GM12878 (cell line): ENCODE measurements at regions not wholly inside any gene's neighbourhood (a gene's known extent, or its start where the extent isn't known, plus 50 kb on each side); places are given as distances from the start of the nearest gene placed in this dataset.

Experiments
- ATAC-seq: fragments of 200-7000 bp; cut with Tn5 transposase; 3 replicates; pipeline ENCODE4 v1.9.1; 2020; ENCODE audit warnings: mild to moderate bottlenecking, moderate library complexity
- BruUV-seq: library from RNA; stranded (reverse); fragments of 400-500 nt; replicated peaks from 2 replicates; lab custom pipeline; 2021; lab: Mats Ljungman, UMichigan
- CTCF ChIA-PET: fragments of 300-600 bp; sonication (Branson Sonifier 250); formaldehyde crosslinking; extraction: SDS; loops from one replicate; lab custom pipeline; 2021; ENCODE audit warnings: inconsistent platforms; lab: Yijun Ruan, JAX
- POLR2A ChIA-PET: fragments of 350-600 bp; formaldehyde crosslinking; extraction: SDS; loops from one replicate; lab custom pipeline; 2021; ENCODE audit warnings: inconsistent platforms; lab: Charles Lee
- RAD21 ChIA-PET: fragments of 300-600 bp; sonication (Branson Sonifier 250); formaldehyde crosslinking; loops from one replicate; lab custom pipeline; 2023; ENCODE audit warnings: antibody characterized with exemption; ENCODE audit not compliant: unreplicated experiment; lab: Charles Lee
- SMC1A ChIA-PET: fragments of 300-600 bp; sonication (Branson Sonifier 250); formaldehyde crosslinking; loops from one replicate; lab custom pipeline; 2023; ENCODE audit not compliant: unreplicated experiment, uncharacterized antibody; lab: Charles Lee
- DNase-seq: peaks from one replicate; pipeline ENCODE4 v3.0.0-alpha.2; 2011; ENCODE audit warnings: low read depth, low spot score
- FAIRE-seq: peaks from 3 replicates; lab custom pipeline; 2011; peaks lifted over from hg19 to GRCh38; lab: Jason Lieb, UNC
- H2AFZ ChIP-seq: 2 replicates; pipeline ENCODE4 v1.6.0; 2011; ENCODE audit warnings: low read depth, low read length, control low read depth; ENCODE audit not compliant: control insufficient read depth
- H3K27ac ChIP-seq: 2 replicates; pipeline ENCODE4 v1.5.1; 2011; ENCODE audit warnings: control low read depth; ENCODE audit not compliant: control insufficient read depth, insufficient read depth
- H3K27me3 ChIP-seq, 2 experiments: replicated peaks in 1 of 2; 2 replicates each; pipeline versions ENCODE4 v1.6.0 to v1.6.1; 2011; ENCODE audit warnings: low read length in 1 of 2; ENCODE audit not compliant: control insufficient read depth in 2 of 2, insufficient read depth in 2 of 2
- H3K36me3 ChIP-seq, 2 experiments: 2 replicates each; pipeline ENCODE4 v1.5.1; 2011; ENCODE audit warnings: low read length in 1 of 2; ENCODE audit not compliant: control insufficient read depth in 2 of 2, insufficient read depth in 2 of 2
- H3K4me1 ChIP-seq: 2 replicates; pipeline ENCODE4 v1.6.1; 2011; ENCODE audit warnings: mild to moderate bottlenecking, low read length, moderate library complexity, mixed read lengths; ENCODE audit not compliant: control insufficient read depth, insufficient read depth
- H3K4me2 ChIP-seq: 2 replicates; pipeline ENCODE4 v1.6.0; 2011; ENCODE audit warnings: control low read depth; ENCODE audit not compliant: control insufficient read depth, insufficient read depth
- H3K4me3 ChIP-seq: fragments of 200-600 bp; sonication (generic); 2 replicates; pipeline ENCODE4 v1.5.1; 2016
- H3K79me2 ChIP-seq: 2 replicates; pipeline ENCODE4 v1.6.0; 2011; ENCODE audit warnings: low read length; ENCODE audit not compliant: control insufficient read depth, insufficient read depth
- H3K9ac ChIP-seq: 2 replicates; pipeline ENCODE4 v1.8.0; 2011; ENCODE audit warnings: low read length, control low read depth, mixed read lengths; ENCODE audit not compliant: control insufficient read depth, insufficient read depth
- H3K9me3 ChIP-seq: replicated peaks from 3 replicates; pipeline ENCODE4 v1.5.1; 2011; ENCODE audit warnings: mild to moderate bottlenecking, low read length; ENCODE audit not compliant: control insufficient read depth, insufficient read depth
- H4K20me1 ChIP-seq: 2 replicates; pipeline ENCODE4 v1.6.0; 2011; ENCODE audit not compliant: control insufficient read depth, insufficient read depth
- BMI1 ChIP-seq: fragments of 450-650 bp; IDR thresholded peaks from 2 replicates; pipeline ENCODE4 v1.6.1; 2016; ENCODE audit warnings: mild to moderate bottlenecking, moderate library complexity, borderline replicate concordance
- CBFB ChIP-seq: IDR thresholded peaks from 2 replicates; pipeline ENCODE4 v1.6.1; 2016; ENCODE audit warnings: antibody characterized with exemption, low read depth
- GABPA ChIP-seq: IDR thresholded peaks from 2 replicates; pipeline ENCODE4 v1.6.1; 2014; ENCODE audit warnings: antibody characterized with exemption, low read depth, mild to moderate bottlenecking, inconsistent platforms
- IKZF1 ChIP-seq: fragments of 450-650 bp; conservative IDR thresholded peaks from 2 replicates; pipeline ENCODE4 v1.6.1; 2017; ENCODE audit warnings: antibody characterized with exemption, mild to moderate bottlenecking
- WGBS: methylation state at CpG from one replicate; pipeline ENCODE4 v1.1.6; 2016; ENCODE audit warnings: low lambda C conversion rate; ENCODE audit not compliant: insufficient replicate concordance, insufficient coverage; ENCODE audit errors: missing lambda C conversion rate; 5-methylcytosine and 5-hydroxymethylcytosine counted together
- in situ Hi-C: fragments of 300-500 bp; cut with MboI; formaldehyde crosslinking; loops from 9 replicates; pipeline ENCODE4 v1.14.3; 2018; ENCODE audit warnings: mixed read lengths
- intact Hi-C: fragments of 100-400 bp; cut with micrococcal nuclease; formaldehyde crosslinking; loops from one replicate; pipeline ENCODE4 v1.14.2; 2022; ENCODE audit not compliant: unreplicated experiment
- TF ChIP-seq, protein P1 (sequence below): fragments of 450-650 bp; IDR thresholded peaks from 2 replicates; pipeline ENCODE4 v1.6.1; 2016; ENCODE audit warnings: mild to moderate bottlenecking
- TF ChIP-seq, protein P2 (sequence below): fragments of 450-650 bp; IDR thresholded peaks from 2 replicates; pipeline ENCODE4 v1.6.1; 2017; ENCODE audit warnings: antibody characterized with exemption, mild to moderate bottlenecking, moderate library complexity
- TF ChIP-seq, protein P3 (sequence below): IDR thresholded peaks from 2 replicates; pipeline ENCODE4 v1.6.1; 2011; ENCODE audit warnings: mild to moderate bottlenecking, low read depth, low read length, moderate library complexity; ENCODE audit not compliant: insufficient replicate concordance

DNA sequence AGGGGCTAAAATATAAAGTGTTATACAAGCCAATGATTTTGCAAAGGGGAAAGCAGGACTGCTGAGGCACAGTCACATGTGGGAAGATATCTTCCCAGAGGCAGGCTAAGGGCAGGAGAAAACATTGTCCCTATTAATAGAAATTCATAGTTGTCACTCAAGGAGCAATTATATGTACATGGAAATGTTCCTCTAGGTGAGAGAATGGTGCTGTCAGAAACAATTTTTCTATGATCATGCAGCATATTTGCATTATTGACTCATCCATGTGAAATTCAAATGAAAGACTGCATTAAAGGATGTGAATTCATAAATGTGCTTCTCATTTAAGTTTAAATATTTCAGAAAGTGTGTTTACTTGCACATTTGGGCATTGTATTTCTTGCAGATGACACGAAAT is 775.9 kb upstream of the CDH9 start:
- Histone ChIP-seq H3K4me2 (no peak overlapping the region), H3K4me3 (no peak overlapping the region), H3K36me3 (no peaks in the 10 kb centered on the region), H3K79me2 (no peaks in the 10 kb centered on the region), H3K9ac (no peak overlapping the region), H3K9me3 (no peaks in the 10 kb centered on the region), H3K4me1 (no peaks in the 10 kb centered on the region), H2AFZ (no peak overlapping the region), H4K20me1 (no peaks in the 10 kb centered on the region)
- DNase-seq (no peak), FAIRE-seq (no peak), ATAC-seq (no peak)
- BruUV-seq, result no TSS peak
- SMC1A ChIA-PET, result no interaction called here
- POLR2A ChIA-PET, result no interaction called here
- intact Hi-C loops, result no loop called here
- WGBS, result 0% methylated on average over 1 of the region's 1 CpG
- CTCF ChIA-PET, result no interaction called here
- RAD21 ChIA-PET, result no interaction called here
- TF ChIP-seq IKZF1 (no peak), CBFB (no peak), GABPA (no peak), BMI1 (no peak)
- TF ChIP-seq, protein P1, sequence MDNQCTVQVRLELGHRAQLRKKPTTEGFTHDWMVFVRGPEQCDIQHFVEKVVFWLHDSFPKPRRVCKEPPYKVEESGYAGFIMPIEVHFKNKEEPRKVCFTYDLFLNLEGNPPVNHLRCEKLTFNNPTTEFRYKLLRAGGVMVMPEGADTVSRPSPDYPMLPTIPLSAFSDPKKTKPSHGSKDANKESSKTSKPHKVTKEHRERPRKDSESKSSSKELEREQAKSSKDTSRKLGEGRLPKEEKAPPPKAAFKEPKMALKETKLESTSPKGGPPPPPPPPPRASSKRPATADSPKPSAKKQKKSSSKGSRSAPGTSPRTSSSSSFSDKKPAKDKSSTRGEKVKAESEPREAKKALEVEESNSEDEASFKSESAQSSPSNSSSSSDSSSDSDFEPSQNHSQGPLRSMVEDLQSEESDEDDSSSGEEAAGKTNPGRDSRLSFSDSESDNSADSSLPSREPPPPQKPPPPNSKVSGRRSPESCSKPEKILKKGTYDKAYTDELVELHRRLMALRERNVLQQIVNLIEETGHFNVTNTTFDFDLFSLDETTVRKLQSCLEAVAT, result no peak
- TF ChIP-seq, protein P2, sequence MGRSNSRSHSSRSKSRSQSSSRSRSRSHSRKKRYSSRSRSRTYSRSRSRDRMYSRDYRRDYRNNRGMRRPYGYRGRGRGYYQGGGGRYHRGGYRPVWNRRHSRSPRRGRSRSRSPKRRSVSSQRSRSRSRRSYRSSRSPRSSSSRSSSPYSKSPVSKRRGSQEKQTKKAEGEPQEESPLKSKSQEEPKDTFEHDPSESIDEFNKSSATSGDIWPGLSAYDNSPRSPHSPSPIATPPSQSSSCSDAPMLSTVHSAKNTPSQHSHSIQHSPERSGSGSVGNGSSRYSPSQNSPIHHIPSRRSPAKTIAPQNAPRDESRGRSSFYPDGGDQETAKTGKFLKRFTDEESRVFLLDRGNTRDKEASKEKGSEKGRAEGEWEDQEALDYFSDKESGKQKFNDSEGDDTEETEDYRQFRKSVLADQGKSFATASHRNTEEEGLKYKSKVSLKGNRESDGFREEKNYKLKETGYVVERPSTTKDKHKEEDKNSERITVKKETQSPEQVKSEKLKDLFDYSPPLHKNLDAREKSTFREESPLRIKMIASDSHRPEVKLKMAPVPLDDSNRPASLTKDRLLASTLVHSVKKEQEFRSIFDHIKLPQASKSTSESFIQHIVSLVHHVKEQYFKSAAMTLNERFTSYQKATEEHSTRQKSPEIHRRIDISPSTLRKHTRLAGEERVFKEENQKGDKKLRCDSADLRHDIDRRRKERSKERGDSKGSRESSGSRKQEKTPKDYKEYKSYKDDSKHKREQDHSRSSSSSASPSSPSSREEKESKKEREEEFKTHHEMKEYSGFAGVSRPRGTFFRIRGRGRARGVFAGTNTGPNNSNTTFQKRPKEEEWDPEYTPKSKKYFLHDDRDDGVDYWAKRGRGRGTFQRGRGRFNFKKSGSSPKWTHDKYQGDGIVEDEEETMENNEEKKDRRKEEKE, result no peak
- TF ChIP-seq, protein P3, sequence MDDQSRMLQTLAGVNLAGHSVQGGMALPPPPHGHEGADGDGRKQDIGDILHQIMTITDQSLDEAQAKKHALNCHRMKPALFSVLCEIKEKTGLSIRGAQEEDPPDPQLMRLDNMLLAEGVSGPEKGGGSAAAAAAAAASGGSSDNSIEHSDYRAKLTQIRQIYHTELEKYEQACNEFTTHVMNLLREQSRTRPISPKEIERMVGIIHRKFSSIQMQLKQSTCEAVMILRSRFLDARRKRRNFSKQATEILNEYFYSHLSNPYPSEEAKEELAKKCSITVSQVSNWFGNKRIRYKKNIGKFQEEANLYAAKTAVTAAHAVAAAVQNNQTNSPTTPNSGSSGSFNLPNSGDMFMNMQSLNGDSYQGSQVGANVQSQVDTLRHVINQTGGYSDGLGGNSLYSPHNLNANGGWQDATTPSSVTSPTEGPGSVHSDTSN, result no peak
- TF ChIP-seq, all 136 proteins: peak for 0
- Histone ChIP-seq H3K27me3 (no peaks in the 10 kb centered on the region), H3K27ac (no peak overlapping the region)
- in situ Hi-C loops, result no loop called here
